BJ (cell line): ENCODE measurements at regions not wholly inside any gene's neighbourhood (a gene's known extent, or its start where the extent isn't known, plus 50 kb on each side); places are given as distances from the start of the nearest gene placed in this dataset.

Source experiments
- CTCF ChIA-PET: fragments of 350-600 bp; formaldehyde crosslinking; extraction: SDS; loops from one replicate; lab custom pipeline; 2021; ENCODE audit warnings: antibody characterized with exemption, inconsistent platforms; lab: Yijun Ruan, JAX
- POLR2A ChIA-PET: fragments of 300-600 bp; sonication (Branson Sonifier 250); formaldehyde crosslinking; extraction: SDS; loops from one replicate; lab custom pipeline; 2021; ENCODE audit warnings: antibody characterized with exemption; lab: Charles Lee
- DNase-seq: peaks from one replicate; pipeline ENCODE4 v3.0.0-alpha.2; 2011; ENCODE audit warnings: low read depth
- H3K27me3 ChIP-seq: 2 replicates; pipeline ENCODE4 v1.6.0; 2011; ENCODE audit warnings: low read length; ENCODE audit not compliant: control insufficient read depth, insufficient read depth
- H3K36me3 ChIP-seq: 2 replicates; pipeline ENCODE4 v1.5.1; 2011; ENCODE audit warnings: low read length; ENCODE audit not compliant: control insufficient read depth, insufficient read depth
- H3K4me3 ChIP-seq: 2 replicates; pipeline ENCODE4 v1.5.1; 2011; ENCODE audit warnings: low read depth, mild to moderate bottlenecking, control low read depth, low read length
- TF ChIP-seq, protein P1 (sequence below): IDR thresholded peaks from 2 replicates; pipeline ENCODE4 v1.5.1; 2011; ENCODE audit warnings: low read depth, mild to moderate bottlenecking, control low read depth, inconsistent platforms, low read length, moderate library complexity; ENCODE audit not compliant: insufficient read depth

DNA sequence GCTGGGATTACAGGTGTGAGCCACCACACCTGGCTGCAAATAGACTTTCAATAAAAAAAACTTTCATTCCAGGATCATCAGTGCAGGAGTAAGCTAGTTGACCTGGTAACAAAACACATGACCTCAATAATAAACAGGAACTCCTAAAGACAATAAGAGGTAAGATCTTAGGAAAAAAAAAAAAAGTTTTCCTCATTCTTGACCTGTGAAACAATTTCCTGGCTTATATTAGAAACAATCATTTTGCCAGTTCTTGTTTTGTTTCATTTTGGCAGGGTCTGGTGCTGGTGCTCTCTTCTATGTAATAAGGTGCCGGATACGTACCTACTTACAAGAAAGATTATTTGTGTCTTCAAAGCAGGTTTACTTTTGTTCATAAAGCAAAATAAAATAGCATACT, 90.6 kb upstream of the AMN1 start:
- H3K27me3 ChIP-seq = no peaks in the 10 kb centered on the region
- POLR2A ChIA-PET = no interaction called here
- TF ChIP-seq, protein P1, sequence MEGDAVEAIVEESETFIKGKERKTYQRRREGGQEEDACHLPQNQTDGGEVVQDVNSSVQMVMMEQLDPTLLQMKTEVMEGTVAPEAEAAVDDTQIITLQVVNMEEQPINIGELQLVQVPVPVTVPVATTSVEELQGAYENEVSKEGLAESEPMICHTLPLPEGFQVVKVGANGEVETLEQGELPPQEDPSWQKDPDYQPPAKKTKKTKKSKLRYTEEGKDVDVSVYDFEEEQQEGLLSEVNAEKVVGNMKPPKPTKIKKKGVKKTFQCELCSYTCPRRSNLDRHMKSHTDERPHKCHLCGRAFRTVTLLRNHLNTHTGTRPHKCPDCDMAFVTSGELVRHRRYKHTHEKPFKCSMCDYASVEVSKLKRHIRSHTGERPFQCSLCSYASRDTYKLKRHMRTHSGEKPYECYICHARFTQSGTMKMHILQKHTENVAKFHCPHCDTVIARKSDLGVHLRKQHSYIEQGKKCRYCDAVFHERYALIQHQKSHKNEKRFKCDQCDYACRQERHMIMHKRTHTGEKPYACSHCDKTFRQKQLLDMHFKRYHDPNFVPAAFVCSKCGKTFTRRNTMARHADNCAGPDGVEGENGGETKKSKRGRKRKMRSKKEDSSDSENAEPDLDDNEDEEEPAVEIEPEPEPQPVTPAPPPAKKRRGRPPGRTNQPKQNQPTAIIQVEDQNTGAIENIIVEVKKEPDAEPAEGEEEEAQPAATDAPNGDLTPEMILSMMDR = no peak
- no peak overlapping the region for H3K4me3 ChIP-seq
- CTCF ChIA-PET = interaction anchor here (0.6 kb wide), 1 partner anchor 143 kb away, joined by 3 read pairs; no protein-coding TSS in a partner anchor
- no peaks in the 10 kb centered on the region for H3K36me3 ChIP-seq
- DNase-seq = no peak

GRCh38 chr12:31818623-31819268, 89.9 kb upstream of the AMN1 start:
- no peak overlapping the region for H3K4me3 ChIP-seq
- DNase-seq = no peak
- TF ChIP-seq, protein P1 = no peak
- H3K27me3 ChIP-seq = no peaks in the 10 kb centered on the region
- POLR2A ChIA-PET = no interaction called here
- CTCF ChIA-PET = interaction anchor here (0.6 kb wide), 1 partner anchor 143 kb away, joined by 3 read pairs; no protein-coding TSS in a partner anchor
- H3K36me3 ChIP-seq = no peaks in the 10 kb centered on the region

GRCh38 chr12:31817120-31817519, 88.3 kb upstream of the AMN1 start:
- TF ChIP-seq, protein P1 = no peak

DNA sequence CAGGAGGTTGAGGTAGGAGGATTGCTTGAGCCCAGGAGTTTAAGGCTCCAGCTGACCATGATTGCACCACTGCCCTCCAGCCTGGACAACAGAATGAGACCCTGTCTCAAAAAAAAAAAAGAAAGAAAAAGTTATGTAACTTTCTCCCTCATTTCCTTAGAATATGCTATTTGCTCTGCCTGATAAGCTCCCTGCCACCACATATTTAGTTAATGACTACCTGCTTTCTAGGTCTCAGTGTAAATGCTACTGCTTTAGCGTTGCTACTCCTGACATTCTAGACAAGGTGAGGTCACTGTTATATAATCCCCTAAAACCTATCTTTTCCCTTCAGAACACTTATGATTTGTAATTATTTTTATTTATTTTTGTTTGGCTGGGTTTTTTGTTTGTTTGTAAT, 86.3 kb upstream of the AMN1 start:
- Histone ChIP-seq H3K36me3 (no peaks in the 10 kb centered on the region), H3K27me3 (no peaks in the 10 kb centered on the region), H3K4me3 (no peak overlapping the region)
- DNase-seq = no peak
- CTCF ChIA-PET = no interaction called here
- TF ChIP-seq, protein P1 = no peak
- POLR2A ChIA-PET = interaction anchor here (0.6 kb wide), 1 partner anchor 34 kb away, joined by 9 read pairs; no protein-coding TSS in a partner anchor

More at GRCh38 chr12:31817120-31817519, 88.3 kb upstream of the AMN1 start:
- no peak overlapping the region for H3K4me3 ChIP-seq
- POLR2A ChIA-PET = no interaction called here
- H3K36me3 ChIP-seq = no peaks in the 10 kb centered on the region
- DNase-seq = no peak
- no peaks in the 10 kb centered on the region for H3K27me3 ChIP-seq
- CTCF ChIA-PET = interaction anchor here (0.7 kb wide), 1 partner anchor 11 kb away, joined by 3 read pairs; no protein-coding TSS in a partner anchor

DNA sequence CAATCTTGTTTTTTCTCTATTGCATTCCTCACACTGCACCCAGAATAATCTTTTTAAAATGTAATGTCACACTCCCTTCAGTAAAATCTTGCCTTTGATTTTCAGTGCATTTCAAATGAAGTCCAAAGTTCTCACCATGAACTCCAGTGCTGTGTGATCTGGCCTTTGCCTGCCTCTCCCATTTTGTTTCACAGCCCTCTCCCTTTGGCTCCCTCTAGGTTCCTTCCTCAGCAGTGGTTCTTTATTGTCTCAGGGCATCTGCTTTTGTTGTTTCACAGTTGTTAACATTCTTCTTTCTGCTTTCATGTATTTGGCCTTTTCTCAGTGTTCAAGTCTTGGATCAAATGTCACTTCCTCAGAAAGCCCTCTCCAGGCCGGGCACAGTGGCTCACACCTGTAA, 84.5 kb upstream of the AMN1 start:
- H3K27me3 ChIP-seq = no peaks in the 10 kb centered on the region
- POLR2A ChIA-PET = no interaction called here
- H3K4me3 ChIP-seq = no peak overlapping the region
- TF ChIP-seq, protein P1 = no peak
- no peaks in the 10 kb centered on the region for H3K36me3 ChIP-seq
- CTCF ChIA-PET = no interaction called here
- no peak for DNase-seq
